ENCODE measurements at regions not wholly inside any gene's neighbourhood (a gene's known extent, or its start where the extent isn't known, plus 50 kb on each side); places are given as distances from the start of the nearest gene placed in this dataset.
"Not testable (repeated sequence)": the region's sequence is repeated elsewhere in the genome, so short reads cannot be mapped to it uniquely, and the experiment has no call there.

DNA sequence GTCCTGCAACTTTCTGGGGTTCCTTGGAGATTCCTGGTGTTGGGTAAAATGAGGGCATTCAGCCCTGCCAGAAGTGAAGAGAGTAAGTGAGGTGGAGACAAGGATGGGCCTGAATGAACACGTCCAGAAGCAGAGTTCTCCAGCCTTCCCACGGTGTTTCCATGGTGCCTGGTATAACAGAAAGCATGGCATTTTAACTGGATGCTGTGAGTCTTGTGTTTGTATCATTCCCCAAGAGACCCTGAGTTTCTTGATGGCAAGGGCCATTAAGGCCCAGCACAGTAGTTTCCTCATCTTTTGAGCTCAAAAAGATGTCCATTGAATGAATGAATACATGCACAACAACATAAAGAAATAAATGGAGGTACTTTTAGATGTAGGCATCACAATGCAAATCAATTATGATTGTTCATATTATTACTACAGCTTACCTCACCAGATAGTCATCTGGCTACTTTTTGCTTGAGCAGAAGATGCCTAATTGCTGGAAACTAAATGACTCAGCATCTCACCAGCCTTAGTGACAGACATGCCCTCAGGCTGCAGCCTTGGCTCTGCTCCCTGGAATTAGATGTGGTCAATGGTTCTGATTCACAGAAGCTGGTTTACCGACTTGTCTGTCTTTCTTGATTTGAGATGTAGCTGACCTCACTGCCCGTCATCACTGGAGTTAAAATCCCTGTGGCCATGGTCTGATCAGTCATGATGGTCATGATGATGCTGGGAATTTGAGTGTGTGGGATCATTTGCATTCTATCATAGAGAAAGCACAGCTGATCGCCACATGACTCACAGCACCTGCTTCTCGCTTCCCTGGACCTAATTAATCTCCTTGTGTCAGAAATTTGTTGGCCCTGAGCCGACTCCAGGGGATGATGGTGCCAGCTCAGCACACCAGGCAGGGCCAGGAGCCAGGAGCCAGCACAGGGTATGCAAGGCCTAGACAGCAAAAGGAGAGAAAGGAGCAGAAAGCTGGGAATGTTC lies 83.9 kb downstream of the CXCL12 start:
- DNase-seq: no peak

DNA sequence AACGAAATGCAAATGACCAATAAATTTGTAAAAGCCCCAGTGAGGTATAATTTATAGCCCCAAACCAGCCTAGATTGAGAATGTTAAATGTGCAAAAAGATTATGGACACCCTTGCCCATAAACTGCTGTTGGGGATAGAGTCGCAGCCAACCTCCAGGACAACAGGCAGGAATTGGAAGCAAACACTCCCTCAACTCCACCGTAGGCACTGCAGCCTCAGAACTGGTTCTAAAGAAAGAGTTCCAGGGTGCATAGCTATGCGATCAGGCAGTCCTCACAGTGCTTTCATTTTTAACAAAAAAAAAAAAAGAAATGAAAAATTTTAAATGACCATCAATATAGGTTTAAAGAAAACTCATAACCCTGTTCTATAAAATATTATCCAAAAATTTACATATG lies 86.2 kb downstream of the CXCL12 start:
- no peak for DNase-seq

DNA sequence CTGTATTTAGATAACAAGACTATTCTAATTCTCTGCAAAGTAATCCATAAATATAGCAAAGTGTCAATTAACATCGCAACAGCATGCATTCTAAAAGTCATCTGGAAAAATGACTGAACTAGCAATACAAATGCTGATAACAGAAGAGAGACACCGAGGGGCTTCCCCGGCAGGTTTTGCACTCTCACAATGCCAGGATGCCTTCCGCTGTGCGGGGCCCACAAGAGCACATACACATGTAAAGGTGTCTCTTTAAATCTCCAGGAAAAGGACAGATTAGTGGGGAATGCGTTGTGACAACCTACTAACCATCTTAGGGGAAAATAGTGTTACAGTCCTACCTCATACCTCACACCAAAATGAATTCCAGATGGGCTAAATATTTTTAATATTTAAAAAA lies 86.9 kb downstream of the CXCL12 start:
- DNase-seq: no peak

GRCh38 chr10:44295644-44296241 lies 89.2 kb downstream of the CXCL12 start:
- DNase-seq: no peak

GRCh38 chr10:44294726-44295412 lies 90.0 kb downstream of the CXCL12 start:
- DNase-seq: no peak

GRCh38 chr10:44293842-44294241 lies 91.1 kb downstream of the CXCL12 start:
- DNase-seq: no peak

DNA sequence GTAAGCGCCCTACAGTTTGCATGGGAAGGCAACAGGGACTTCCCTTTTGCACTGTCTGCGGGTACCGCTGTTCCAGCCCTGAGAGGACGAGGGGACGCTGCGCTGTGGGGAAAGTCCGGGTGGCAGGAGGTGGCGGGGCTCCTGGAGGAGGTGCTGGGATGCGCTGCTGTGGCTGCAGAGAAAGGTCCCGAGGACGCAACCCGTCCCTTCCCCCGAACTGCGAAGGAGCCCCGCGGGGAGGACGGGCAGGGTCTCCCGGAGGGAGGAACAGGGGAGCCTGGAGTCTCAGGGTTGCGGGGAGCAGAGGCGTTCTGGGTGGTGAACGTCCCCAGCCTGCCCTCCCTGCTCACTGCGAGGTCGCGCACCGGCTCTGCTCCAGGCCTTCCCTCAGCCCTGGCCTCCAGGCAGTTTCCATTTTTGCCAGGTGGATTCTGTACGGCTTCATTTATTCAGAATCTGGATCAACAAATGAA lies 91.6 kb downstream of the CXCL12 start:
- no peak for DNase-seq

GRCh38 chr10:44292390-44293002 lies 92.4 kb downstream of the CXCL12 start:
- no peak for DNase-seq

DNA sequence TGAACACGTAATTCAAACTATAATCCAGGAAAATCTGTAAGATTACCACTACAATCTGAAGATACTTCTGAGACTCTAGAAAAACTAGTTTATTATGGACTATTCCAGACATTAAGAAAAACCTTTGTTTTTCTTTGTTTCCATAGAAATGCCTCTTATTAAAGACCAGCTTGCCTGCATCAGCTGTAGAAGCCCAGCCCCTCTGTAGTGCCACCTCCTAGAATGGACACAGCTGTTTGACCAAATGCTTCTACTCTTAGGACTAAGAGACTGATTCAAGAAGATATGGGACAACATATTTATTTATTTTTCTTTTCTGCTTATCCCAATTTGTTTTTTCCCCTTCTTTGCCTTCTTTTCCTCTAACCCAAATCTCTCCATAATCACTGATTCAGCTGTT lies 93.8 kb downstream of the CXCL12 start:
- no peak for DNase-seq

GRCh38 chr10:44289125-44289524 lies 95.8 kb downstream of the CXCL12 start:
- no peak for DNase-seq

- no peak for DNase-seq
These were observed 97.5 kb downstream of the CXCL12 start for GRCh38 chr10:44287408-44287807.

DNA sequence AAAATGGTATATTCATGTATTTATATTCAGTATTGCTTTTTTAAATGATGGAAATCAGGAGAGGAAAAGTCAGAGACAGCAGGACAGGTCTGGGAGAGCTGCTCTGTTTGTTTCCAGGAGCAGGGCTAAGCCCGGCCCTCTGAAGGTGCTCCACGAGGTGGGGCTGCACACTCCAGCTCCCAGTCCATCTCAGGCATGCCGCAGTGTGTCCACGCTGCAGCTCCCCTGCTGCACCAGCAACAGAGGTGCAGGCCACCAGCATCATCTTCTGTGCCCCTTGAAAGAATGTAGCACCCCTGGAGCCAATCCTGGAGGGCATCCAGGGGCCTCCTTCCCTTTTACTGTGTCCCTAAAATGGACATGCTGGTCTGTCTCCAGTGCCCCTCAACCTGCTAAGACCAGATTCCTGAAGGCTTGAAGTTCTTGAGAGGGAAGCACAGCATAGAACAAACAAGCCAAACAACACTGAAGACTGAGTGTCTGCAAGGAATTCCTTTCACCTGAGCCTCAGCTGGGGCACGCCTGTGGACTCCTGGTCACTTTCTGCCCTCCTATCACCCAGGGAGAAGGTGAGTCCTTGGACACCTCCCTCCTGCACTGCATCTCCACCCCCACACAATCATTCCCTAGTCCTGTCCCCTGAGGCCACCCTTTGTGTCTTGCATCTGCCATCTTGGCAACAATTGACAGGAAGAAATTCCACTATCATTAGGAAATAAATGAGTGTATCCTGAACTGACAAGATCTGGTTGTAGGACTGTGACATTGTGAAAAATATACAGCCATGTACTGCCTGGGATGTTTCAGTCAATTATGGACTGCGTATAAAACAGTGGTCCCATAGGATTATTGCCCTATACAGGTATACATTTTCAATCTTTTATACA lies 100.5 kb downstream of the CXCL12 start:
- DNase-seq: no peak

- no peak for DNase-seq
These were observed 102.1 kb downstream of the CXCL12 start for GRCh38 chr10:44282626-44283300.

DNA sequence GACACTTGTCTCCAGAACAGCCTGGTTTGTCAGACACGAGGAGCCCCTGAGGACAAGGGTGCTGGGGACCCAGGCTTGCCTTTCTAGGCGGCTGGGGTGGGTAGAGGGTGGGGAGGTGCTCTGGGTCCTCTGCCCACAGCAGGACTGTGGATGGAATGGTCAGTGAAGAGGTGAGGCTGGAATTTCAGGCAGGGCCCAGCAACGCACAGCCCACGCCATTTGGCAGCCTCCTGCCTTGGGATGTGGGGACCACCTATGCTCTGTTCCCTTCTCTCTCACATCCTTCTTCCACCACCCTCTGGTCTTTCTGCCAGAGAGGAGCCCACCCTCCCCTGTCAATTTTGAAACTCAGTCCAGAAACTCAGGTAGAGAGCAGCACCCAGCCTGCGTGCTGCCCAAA lies 103.2 kb downstream of the CXCL12 start:
- no peak for DNase-seq

DNA sequence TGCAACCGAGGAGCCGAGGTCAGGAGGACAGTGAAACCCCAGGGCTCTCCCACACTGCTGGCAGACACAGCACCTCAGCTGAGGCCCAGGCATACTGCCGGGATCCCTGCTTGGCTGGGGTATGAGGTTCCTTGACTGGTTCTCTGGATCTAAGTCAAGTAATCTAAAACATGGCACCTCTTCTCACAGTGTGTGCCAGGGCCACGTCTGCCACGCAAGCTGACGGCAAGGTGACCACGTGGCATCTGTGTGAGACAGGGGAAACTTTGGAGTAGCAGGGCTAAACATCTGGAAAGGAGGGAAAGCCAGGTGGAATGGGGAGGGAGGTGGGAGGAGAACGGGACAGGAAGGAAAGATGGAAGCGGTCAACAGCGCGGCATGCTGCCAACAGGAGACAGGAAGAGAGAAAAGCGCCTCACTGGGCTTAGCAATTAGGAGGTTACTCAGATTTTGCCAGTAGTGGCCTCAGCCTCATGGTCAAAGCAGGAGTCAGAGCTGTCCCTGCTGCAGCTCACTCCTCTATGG lies 103.7 kb downstream of the CXCL12 start:
- DNase-seq: no peak

DNA sequence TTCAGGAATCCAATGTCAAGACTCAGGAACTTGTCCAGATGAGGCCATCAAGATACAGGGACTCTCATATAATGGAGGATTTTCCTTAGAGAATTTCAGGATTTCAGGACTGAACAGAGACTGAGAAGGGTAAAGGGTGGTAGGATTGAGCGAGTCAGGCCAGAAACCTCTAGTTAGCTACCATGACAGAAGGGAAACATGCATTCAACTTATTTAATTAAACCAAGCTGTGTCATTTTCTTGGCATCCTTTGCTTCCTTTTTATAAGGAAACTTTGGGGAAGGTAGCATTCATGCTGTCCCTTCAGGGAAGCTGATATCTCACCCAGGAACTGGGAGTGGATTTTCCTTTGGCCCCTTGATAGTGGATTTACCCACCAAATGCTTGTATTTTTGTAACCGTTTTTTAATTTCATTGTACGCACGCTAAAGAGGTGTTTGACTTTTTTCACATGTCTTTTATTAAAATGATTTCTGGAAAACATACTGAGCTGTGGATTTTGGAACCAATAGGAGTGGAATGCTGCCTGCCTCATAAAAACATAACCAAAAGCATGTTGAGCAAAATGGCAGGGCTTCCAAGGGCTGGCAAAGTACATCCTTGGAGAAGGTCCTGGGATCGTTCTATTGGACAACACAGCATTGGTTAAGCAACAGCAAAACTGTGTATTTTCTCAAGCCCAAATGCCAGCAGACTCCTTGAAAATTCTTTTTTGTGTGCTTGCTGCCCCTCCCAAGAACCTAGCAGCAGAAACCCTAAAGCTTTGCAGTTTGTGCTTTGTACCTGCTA lies 104.5 kb downstream of the CXCL12 start:
- DNase-seq: no peak

GRCh38 chr10:44279426-44280126 lies 105.3 kb downstream of the CXCL12 start:
- no peak for DNase-seq

GRCh38 chr10:44278837-44279324 lies 106.0 kb downstream of the CXCL12 start:
- no peak for DNase-seq

DNA sequence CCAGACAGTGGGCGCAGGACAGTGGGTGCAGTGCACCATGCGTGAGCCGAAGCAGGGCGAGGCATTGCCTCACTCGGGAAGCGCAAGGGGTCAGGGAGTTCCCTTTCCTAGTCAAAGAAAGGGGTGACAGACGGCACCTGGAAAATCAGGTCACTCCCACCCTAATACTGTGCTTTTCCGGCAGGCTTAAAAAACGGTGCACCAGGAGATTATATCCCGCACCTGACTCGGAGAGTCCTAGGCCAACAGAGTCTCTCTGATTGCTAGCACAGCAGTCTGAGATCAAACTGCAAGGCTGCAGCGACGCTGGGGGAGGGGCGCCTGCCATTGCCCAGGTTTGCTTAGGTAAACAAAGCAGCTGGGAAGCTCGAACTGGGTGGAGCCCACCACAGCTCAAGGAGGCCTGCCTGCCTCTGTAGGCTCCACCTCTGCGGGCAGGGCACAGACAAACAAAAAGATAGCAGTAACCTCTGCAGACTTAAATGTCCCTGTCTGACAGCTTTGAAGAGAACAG lies 116.4 kb downstream of the CXCL12 start:
- DNase-seq: not testable (repeated sequence)

All from CD4-positive, alpha-beta T cell treated with Interleukin-17A for 4 hours (primary cell).